ENCODE measurements at regions not wholly inside any gene's neighbourhood (a gene's known extent, or its start where the extent isn't known, plus 50 kb on each side); places are given as distances from the start of the nearest gene placed in this dataset.

- CTCF ChIA-PET: no interaction called here
Measured at GRCh38 chr14:42862114-42862513, 1255.4 kb downstream of the LRFN5 start.

GRCh38 chr14:42860371-42860770, 1253.7 kb downstream of the LRFN5 start:
- H3K4me2 ChIP-seq: no peak overlapping the region
- no peaks in the 10 kb centered on the region for H3K27me3 ChIP-seq (ENCODE audit: insufficient read depth)
- no peaks in the 10 kb centered on the region for H3K79me2 ChIP-seq (ENCODE audit: insufficient read depth)
- no peak overlapping the region for H3K27ac ChIP-seq (ENCODE audit: low read depth in 2 of 2, low read length in 1 of 2)
- no peak overlapping the region for H3K4me3 ChIP-seq (ENCODE audit: low read depth in 2 of 2, low read length in 1 of 2)
- H3F3A ChIP-seq (replicated peaks; ENCODE audit: insufficient read depth): no peaks in the 10 kb centered on the region
- no peaks in the 10 kb centered on the region for H4K20me1 ChIP-seq (ENCODE audit: insufficient read depth)
- H3K9me3 ChIP-seq: no peaks in the 10 kb centered on the region
- H3K36me3 ChIP-seq (replicated peaks in 1 of 2; ENCODE audit: control insufficient read depth in 1 of 2, insufficient read depth in 2 of 2, low read length in 1 of 2): no peaks in the 10 kb centered on the region
- 19% methylated on average over 1 of the region's 1 CpG for WGBS (ENCODE audit: low lambda C conversion rate)
- H2AFZ ChIP-seq (ENCODE audit: low read depth): no peak overlapping the region
- no peaks in the 10 kb centered on the region for H3K4me1 ChIP-seq (ENCODE audit: control insufficient read depth in 1 of 2, insufficient read depth in 2 of 2, low read depth in 1 of 2, low read length in 1 of 2)
- ChIA-PET CTCF (no interaction called here), POLR2A (no interaction called here)
- no peak overlapping the region for H3K9ac ChIP-seq
- DNase-seq: no peak
- H3K9me2 ChIP-seq: no peaks in the 10 kb centered on the region
- TF ChIP-seq USF1 (IDR thresholded peaks at IDR 0.05; ENCODE audit: borderline replicate concordance, low read depth) (no peak), NFIC (IDR thresholded peaks at IDR 0.05; ENCODE audit: borderline replicate concordance) (no peak), PBX3 (IDR thresholded peaks at IDR 0.05) (no peak), TAF1 (IDR thresholded peaks at IDR 0.05; ENCODE audit: borderline replicate concordance, low read depth, low read length) (no peak), NRF1 (IDR thresholded peaks at IDR 0.05; ENCODE audit: low read depth, low read length) (no peak), GATA2 (CRISPR knock-in tag; IDR thresholded peaks at IDR 0.05) (no peak), FOXM1 (IDR thresholded peaks at IDR 0.05; ENCODE audit: low read depth) (no peak), SMC3 (IDR thresholded peaks at IDR 0.05; ENCODE audit: low read depth, low read length) (no peak), RFX5 (IDR thresholded peaks at IDR 0.05; ENCODE audit: low read length) (no peak), CHD2 (IDR thresholded peaks at IDR 0.05; ENCODE audit: low read length, partially characterized antibody) (no peak), ZBTB33 (IDR thresholded peaks at IDR 0.05; ENCODE audit: borderline replicate concordance, low read depth) (no peak)
- TF ChIP-seq, protein P1, sequence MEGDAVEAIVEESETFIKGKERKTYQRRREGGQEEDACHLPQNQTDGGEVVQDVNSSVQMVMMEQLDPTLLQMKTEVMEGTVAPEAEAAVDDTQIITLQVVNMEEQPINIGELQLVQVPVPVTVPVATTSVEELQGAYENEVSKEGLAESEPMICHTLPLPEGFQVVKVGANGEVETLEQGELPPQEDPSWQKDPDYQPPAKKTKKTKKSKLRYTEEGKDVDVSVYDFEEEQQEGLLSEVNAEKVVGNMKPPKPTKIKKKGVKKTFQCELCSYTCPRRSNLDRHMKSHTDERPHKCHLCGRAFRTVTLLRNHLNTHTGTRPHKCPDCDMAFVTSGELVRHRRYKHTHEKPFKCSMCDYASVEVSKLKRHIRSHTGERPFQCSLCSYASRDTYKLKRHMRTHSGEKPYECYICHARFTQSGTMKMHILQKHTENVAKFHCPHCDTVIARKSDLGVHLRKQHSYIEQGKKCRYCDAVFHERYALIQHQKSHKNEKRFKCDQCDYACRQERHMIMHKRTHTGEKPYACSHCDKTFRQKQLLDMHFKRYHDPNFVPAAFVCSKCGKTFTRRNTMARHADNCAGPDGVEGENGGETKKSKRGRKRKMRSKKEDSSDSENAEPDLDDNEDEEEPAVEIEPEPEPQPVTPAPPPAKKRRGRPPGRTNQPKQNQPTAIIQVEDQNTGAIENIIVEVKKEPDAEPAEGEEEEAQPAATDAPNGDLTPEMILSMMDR (IDR thresholded peaks at IDR 0.05): no peak
- TF ChIP-seq, protein P2, sequence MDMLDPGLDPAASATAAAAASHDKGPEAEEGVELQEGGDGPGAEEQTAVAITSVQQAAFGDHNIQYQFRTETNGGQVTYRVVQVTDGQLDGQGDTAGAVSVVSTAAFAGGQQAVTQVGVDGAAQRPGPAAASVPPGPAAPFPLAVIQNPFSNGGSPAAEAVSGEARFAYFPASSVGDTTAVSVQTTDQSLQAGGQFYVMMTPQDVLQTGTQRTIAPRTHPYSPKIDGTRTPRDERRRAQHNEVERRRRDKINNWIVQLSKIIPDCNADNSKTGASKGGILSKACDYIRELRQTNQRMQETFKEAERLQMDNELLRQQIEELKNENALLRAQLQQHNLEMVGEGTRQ (IDR thresholded peaks at IDR 0.05; ENCODE audit: borderline replicate concordance, low read depth, low read length): no peak

More at GRCh38 chr14:42862114-42862513, 1255.4 kb downstream of the LRFN5 start:
- Histone ChIP-seq H3F3A (replicated peaks; ENCODE audit: insufficient read depth) (no peaks in the 10 kb centered on the region), H4K20me1 (ENCODE audit: insufficient read depth) (no peaks in the 10 kb centered on the region), H3K9ac (no peak overlapping the region), H3K4me2 (no peak overlapping the region), H3K4me3 (ENCODE audit: low read depth in 2 of 2, low read length in 1 of 2) (no peak overlapping the region), H3K79me2 (ENCODE audit: insufficient read depth) (no peaks in the 10 kb centered on the region), H3K36me3 (replicated peaks in 1 of 2; ENCODE audit: control insufficient read depth in 1 of 2, insufficient read depth in 2 of 2, low read length in 1 of 2) (no peaks in the 10 kb centered on the region), H3K27ac (ENCODE audit: low read depth in 2 of 2, low read length in 1 of 2) (no peak overlapping the region), H3K9me2 (no peaks in the 10 kb centered on the region), H3K9me3 (no peaks in the 10 kb centered on the region), H2AFZ (ENCODE audit: low read depth) (no peak overlapping the region), H3K4me1 (ENCODE audit: control insufficient read depth in 1 of 2, insufficient read depth in 2 of 2, low read depth in 1 of 2, low read length in 1 of 2) (no peaks in the 10 kb centered on the region), H3K27me3 (ENCODE audit: insufficient read depth) (no peaks in the 10 kb centered on the region)
- no peak for TF ChIP-seq YY1 (IDR thresholded peaks at IDR 0.05; ENCODE audit: low read depth)
- no peak for TF ChIP-seq EZH2phosphoT487 (IDR thresholded peaks at IDR 0.05; ENCODE audit: borderline replicate concordance, low read depth)
- TF ChIP-seq, protein P2 (IDR thresholded peaks at IDR 0.05; ENCODE audit: borderline replicate concordance, low read depth, low read length): no peak
- no peak for TF ChIP-seq JUND (IDR thresholded peaks at IDR 0.05)
- TF ChIP-seq NRF1 (IDR thresholded peaks at IDR 0.05; ENCODE audit: low read depth, low read length): no peak
- TF ChIP-seq, protein P1 (IDR thresholded peaks at IDR 0.05): no peak
- POLR2A ChIA-PET: no interaction called here
- WGBS (ENCODE audit: low lambda C conversion rate): 14% methylated on average over 1 of the region's 3 CpGs
- DNase-seq: no peak

All from SK-N-SH (cell line).